ENCODE measurements at regions not wholly inside any gene's neighbourhood (a gene's known extent, or its start where the extent isn't known, plus 50 kb on each side); places are given as distances from the start of the nearest gene placed in this dataset.
"Not testable (repeated sequence)": the region's sequence is repeated elsewhere in the genome, so short reads cannot be mapped to it uniquely, and the experiment has no call there.

DNA sequence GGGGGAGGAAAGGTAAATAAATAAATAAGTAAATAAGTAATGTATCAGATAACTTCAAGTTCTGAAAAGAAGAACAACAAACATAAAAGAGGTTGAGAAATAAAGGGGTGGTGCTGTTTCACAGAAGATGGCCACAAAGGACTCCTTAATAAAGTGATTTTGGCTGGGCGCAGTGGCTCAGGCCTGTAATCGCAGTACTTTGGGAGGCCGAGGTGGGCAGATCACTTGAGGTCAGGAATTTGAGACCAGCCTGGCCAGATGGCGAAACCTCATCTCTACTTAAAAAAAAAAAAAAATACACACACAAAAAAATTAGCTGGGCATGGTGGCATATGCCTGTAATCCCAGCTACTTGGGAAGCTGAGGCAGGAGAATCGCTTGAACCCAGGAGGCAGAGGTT, 315.5 kb downstream of the MIAT start:
- H3K27ac Mint-ChIP-seq; H3K9me3 Mint-ChIP-seq (ENCODE audit: low read depth); H3K27me3 Mint-ChIP-seq; H3K4me3 Mint-ChIP-seq; H3K4me1 Mint-ChIP-seq (ENCODE audit: low read depth); H3K36me3 Mint-ChIP-seq: not testable (repeated sequence)

DNA sequence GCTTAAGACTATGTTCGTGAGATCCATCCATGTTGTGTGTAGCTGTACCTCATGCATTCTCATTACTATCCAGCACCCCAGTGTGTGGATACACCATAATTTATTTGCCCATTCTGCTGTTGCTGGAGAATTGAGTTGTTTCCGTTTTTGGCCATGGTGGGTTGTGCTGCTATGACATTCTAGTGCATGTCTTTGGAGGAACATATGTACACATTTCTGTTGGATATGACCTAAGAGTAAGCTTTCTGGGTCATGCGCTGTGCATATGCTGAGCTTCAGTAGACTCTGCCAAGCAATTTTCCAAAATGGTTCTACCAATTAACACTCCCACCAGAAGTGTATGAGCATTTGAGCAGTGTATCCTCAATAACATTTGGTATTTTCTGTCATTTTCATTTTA, 316.6 kb downstream of the MIAT start:
- H3K4me3 Mint-ChIP-seq: no peak overlapping the region

DNA sequence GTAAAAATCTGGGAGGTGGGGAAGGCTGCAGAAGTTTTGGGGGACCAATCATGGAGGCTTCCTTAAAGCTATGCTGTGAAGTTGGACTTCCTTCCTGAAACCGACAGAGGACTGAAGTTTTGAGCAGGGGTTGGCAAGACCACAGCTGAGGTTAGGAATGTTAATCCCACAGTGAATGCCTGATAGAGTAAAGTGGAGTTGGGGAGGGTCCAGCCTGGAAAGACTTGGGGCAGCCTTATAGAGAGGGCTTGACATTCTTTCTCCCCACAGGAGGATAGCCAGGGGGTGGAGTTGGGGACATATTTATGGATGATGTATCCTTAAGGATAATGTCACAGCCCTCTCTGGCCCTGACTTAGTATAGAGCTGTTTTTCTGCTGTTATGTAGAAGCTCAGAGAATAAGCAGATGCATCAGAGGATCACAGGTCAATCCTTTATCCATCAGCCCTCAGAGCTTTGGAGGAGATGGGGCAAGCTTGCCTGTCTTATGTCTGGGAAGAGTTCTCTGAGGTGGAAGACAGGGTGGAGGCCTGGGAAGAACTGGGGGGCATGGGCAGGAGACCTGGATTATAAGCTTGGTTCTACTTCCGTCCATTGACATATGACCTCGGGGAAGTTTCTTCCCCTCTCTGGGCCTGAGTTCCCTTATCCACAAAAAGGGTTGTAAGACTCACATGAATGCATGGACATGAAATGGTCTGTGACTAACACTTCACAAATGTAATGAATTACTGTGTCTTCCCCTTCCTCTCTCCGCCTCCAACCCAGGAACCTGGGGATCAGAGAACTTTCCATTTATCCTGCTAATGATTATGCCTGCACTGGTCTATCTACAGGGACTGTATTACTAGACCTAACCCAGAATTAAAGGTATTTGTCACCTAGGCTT, 317.8 kb downstream of the MIAT start:
- H3K36me3 Mint-ChIP-seq: peaks cover 2% of the 10 kb centered on the region
- peaks cover 4% of the 10 kb centered on the region for H3K27me3 Mint-ChIP-seq
- H3K9me3 Mint-ChIP-seq (ENCODE audit: low read depth): no peaks in the 10 kb centered on the region
- H3K27ac Mint-ChIP-seq: no peak overlapping the region
- no peaks in the 10 kb centered on the region for H3K4me1 Mint-ChIP-seq (ENCODE audit: low read depth)
- no peak overlapping the region for H3K4me3 Mint-ChIP-seq

More for the DNA sequence above, 316.6 kb downstream of the MIAT start:
- H3K27ac Mint-ChIP-seq: no peak overlapping the region
- no peaks in the 10 kb centered on the region for H3K4me1 Mint-ChIP-seq (ENCODE audit: low read depth)
- peaks cover 2% of the 10 kb centered on the region for H3K36me3 Mint-ChIP-seq
- peaks cover 6% of the 10 kb centered on the region for H3K27me3 Mint-ChIP-seq
- no peaks in the 10 kb centered on the region for H3K9me3 Mint-ChIP-seq (ENCODE audit: low read depth)

DNA sequence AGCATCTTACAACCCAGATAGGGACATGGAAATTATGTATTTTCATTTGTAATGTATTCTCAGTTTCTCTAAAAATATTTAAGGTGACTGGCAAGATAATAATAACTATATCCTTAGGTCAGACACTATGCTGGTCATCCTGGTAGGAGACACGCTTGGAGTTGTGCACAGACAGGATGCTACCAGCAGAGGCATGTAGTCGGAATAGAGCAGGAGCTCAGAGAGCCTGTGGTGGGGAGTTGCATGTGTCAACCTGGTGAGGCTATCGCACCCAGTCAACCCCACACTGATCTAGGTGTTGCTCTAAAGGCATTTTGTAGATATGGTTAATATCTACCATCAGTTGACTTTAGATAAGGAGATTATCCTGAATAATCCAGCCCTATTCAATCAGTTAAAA, 318.5 kb downstream of the MIAT start:
- peaks cover 4% of the 10 kb centered on the region for H3K27me3 Mint-ChIP-seq
- H3K4me1 Mint-ChIP-seq (ENCODE audit: low read depth): no peaks in the 10 kb centered on the region
- H3K27ac Mint-ChIP-seq: no peak overlapping the region
- H3K36me3 Mint-ChIP-seq: peaks cover 5% of the 10 kb centered on the region
- H3K9me3 Mint-ChIP-seq (ENCODE audit: low read depth): no peaks in the 10 kb centered on the region
- no peak overlapping the region for H3K4me3 Mint-ChIP-seq

DNA sequence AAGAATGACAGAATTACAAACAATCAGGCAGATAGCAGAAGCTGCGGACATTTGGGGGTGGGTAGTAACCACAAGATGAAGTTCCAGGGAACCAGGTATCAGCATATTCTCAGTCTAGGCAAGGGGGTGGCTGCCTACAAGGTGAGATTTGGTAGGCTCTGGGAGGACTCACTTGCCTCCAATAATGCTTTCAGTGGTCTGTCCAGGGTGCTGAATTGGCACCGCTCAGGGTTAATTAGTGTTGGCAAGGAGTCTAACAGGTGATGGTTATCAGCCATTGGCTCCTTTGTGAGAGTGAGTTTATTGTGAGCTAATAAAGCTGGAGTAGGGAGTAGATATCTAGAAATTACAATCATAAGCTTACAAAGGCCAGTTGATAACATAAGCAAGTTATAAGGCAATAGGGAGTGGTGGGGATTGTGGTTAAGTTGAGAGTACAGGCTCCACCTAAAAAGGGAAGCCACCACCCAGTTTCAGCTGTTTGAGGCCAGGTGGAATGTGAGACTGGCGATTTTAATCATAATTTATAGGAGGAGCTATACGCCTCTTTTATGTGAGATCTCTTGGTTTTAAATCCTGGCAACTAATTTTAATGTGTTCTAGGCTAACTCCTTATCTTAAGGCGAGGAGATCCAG, 320.5 kb downstream of the MIAT start:
- Mint-ChIP-seq H3K4me3 (no peak overlapping the region), H3K4me1 (ENCODE audit: low read depth) (no peaks in the 10 kb centered on the region), H3K27ac (no peak overlapping the region), H3K9me3 (ENCODE audit: low read depth) (no peaks in the 10 kb centered on the region), H3K27me3 (peaks cover 2% of the 10 kb centered on the region), H3K36me3 (peaks cover 6% of the 10 kb centered on the region)

DNA sequence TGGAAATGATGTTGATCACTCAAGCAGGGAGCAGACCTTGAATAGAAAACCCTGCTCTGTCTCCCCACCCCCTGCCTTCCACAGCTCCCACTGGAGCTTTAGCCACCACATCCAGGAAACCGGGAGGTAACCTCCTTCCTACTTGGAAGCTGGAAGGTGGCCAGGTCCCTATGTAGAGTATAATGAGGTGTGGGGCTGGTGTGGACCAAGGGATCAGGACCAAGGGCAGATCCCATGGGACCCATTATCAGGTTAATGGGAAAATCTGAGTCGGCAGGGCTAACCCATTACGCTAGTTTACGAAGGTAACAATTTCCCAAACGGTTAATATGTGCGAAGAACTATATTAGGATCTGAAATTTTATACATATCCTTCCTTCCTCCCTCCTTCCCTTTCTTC, 321.9 kb downstream of the MIAT start:
- H3K27me3 Mint-ChIP-seq: peaks cover 2% of the 10 kb centered on the region
- H3K27ac Mint-ChIP-seq: no peak overlapping the region
- peaks cover 6% of the 10 kb centered on the region for H3K36me3 Mint-ChIP-seq

DNA sequence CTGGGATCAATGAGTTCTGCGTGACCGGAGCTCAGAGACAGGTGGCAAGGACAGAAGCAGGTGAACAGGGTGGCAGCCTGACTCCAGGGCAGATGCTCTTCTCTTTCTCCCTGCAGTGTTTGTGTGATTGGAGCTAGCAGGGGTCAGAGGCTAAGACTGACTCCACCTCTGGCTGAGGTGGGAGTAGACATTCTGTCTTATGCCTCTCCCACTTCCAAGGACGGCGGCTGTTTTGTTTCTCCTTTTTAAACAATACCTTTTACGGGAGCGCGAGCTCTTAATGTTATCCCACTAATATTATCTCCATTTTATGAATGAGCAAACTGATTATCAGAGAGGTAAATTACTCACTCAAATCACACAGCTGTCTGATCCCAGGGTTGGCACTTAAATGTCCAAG, 323.7 kb downstream of the MIAT start:
- Mint-ChIP-seq H3K9me3 (ENCODE audit: low read depth) (no peaks in the 10 kb centered on the region), H3K4me3 (no peak overlapping the region), H3K36me3 (peaks cover 6% of the 10 kb centered on the region), H3K4me1 (ENCODE audit: low read depth) (no peaks in the 10 kb centered on the region), H3K27me3 (peaks cover 2% of the 10 kb centered on the region), H3K27ac (no peak overlapping the region)

More for the DNA sequence above, 321.9 kb downstream of the MIAT start:
- no peaks in the 10 kb centered on the region for H3K9me3 Mint-ChIP-seq (ENCODE audit: low read depth)
- no peak overlapping the region for H3K4me3 Mint-ChIP-seq
- no peaks in the 10 kb centered on the region for H3K4me1 Mint-ChIP-seq (ENCODE audit: low read depth)

DNA sequence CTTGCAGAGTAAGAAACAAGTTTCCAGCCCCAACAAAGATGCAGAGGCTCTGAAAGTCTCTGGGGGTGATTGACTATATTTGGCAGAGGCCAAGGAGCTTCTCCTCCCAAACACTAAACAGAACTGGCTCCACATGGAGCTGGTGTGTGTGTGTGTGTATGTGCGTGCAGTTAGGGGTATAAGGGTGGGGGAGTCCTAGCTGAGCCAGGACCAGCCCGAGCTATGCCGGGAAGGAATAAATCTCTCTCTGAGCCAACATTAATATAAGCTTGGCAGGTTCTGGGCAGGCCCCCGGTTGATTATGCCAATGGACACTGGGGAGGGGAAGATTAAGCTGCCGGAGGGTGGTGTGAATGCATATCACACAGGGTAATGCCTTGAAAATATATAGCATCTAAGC, 324.2 kb downstream of the MIAT start:
- Mint-ChIP-seq H3K36me3 (peaks cover 6% of the 10 kb centered on the region), H3K9me3 (ENCODE audit: low read depth) (no peaks in the 10 kb centered on the region), H3K27me3 (peaks cover 2% of the 10 kb centered on the region), H3K4me3 (no peak overlapping the region), H3K4me1 (ENCODE audit: low read depth) (no peaks in the 10 kb centered on the region), H3K27ac (no peak overlapping the region)

DNA sequence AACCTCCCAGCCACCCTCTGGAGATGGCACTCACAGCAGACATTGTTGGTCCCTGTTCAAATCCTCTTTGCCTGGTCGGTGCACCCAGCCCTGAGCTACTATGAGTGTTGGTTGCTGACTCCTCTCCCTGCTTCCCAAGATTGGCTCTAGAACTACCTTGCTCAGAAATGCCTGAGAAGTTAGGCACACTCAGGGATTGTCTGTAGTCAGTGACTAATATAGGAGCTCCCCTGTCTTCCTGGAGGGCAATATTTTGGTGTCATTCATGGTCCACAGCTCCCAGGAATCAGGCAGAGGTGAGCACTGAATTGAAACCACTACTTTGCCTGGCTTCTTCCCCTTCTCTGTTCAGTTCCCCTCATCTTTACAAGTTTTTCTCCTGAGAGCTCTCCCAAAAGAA, 325.9 kb downstream of the MIAT start:
- Mint-ChIP-seq H3K36me3 (peaks cover 4% of the 10 kb centered on the region), H3K4me3 (no peak overlapping the region), H3K9me3 (ENCODE audit: low read depth) (no peaks in the 10 kb centered on the region), H3K27me3 (peaks cover 2% of the 10 kb centered on the region), H3K27ac (no peak overlapping the region), H3K4me1 (ENCODE audit: low read depth) (no peaks in the 10 kb centered on the region)

DNA sequence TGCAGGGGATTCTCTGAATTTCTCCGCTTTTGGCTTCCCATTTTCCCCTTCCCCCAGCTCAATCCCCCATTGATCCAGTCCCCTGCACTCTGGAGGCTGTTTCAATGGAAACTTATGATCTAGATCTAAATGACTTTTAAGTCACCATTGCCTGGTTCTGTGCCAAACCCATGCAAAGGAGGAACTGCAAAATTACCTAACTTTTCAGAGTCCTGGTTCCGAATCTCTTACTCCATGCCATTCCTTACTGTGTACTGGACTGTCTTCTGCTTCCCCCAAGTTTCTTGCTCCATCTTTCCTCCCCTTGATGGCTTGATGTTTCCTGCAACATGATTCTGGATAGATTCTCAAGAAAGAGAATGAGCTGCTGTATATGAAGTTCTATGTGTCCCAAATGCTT, 327.8 kb downstream of the MIAT start:
- H3K9me3 Mint-ChIP-seq (ENCODE audit: low read depth): no peaks in the 10 kb centered on the region
- H3K36me3 Mint-ChIP-seq: peaks cover 4% of the 10 kb centered on the region
- H3K27ac Mint-ChIP-seq: no peak overlapping the region

DNA sequence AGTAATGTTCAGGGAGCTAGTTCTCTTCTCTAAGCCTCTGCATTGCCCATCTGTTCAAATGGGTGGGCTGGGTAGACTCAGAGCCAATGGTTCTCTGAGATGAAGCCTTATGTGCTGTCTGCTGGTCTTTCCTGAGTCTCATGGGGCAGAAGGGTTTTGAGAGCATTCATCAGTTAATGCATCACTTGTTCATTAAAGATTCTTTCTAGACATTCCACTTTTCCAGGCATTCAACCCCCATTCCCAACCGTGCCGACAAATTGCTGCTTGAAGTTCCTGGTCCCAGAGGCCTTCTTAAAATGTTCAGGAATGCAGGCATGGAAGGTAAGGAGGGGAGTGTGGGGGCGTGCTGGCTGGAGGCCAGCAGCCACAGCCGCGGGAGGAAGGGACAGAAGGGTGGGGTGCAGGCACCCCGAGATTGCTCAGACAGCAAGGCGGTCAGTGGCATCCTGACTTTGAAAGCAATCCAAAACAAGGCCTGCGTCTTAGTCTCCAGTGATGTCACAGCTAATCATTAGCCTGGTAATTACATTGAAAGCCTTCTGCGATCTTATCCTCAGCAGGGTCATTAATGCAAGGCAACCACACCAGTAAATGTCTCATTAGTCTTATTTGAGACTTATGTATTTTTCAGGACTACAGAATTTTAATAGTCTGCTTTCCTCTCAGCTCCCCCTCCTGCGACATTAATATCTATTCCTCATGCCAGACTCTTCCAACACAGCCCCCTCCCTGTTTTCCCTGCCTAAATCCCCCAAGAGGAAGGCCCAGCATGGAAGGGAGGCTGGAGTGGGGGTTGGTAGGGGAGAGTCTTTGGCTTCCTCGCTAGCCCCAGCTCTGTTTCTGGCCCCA, 328.8 kb downstream of the MIAT start:
- Mint-ChIP-seq H3K4me3 (no peak overlapping the region), H3K9me3 (ENCODE audit: low read depth) (no peaks in the 10 kb centered on the region), H3K36me3 (no peaks in the 10 kb centered on the region), H3K27me3 (peaks cover 2% of the 10 kb centered on the region), H3K27ac (no peak overlapping the region), H3K4me1 (ENCODE audit: low read depth) (no peaks in the 10 kb centered on the region)

More for the DNA sequence above, 327.8 kb downstream of the MIAT start:
- Mint-ChIP-seq H3K27me3 (peaks cover 2% of the 10 kb centered on the region), H3K4me1 (ENCODE audit: low read depth) (no peaks in the 10 kb centered on the region), H3K4me3 (no peak overlapping the region)

DNA sequence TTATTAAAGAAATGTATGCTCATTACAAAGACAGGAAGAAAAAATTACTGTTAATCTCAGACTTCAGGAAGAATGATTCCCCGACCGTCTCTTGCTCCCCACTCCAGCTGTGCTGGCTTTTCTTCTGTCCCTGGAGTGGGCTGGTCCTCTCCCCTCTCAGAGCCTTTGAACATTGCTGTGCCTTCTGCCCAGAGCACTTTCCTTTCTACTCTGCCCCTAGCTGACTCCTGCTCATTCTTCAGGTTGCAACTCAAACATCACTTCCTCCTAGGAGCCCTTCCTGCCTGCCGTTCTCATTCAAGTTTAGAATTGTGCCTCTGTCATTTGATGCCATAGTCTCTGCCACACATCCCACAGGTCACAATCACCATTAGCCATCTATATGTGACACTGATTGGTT, 329.5 kb downstream of the MIAT start:
- no peak overlapping the region for H3K27ac Mint-ChIP-seq
- peaks cover 2% of the 10 kb centered on the region for H3K27me3 Mint-ChIP-seq
- H3K4me3 Mint-ChIP-seq: no peak overlapping the region
- no peaks in the 10 kb centered on the region for H3K4me1 Mint-ChIP-seq (ENCODE audit: low read depth)
- no peaks in the 10 kb centered on the region for H3K36me3 Mint-ChIP-seq
- H3K9me3 Mint-ChIP-seq (ENCODE audit: low read depth): no peaks in the 10 kb centered on the region

DNA sequence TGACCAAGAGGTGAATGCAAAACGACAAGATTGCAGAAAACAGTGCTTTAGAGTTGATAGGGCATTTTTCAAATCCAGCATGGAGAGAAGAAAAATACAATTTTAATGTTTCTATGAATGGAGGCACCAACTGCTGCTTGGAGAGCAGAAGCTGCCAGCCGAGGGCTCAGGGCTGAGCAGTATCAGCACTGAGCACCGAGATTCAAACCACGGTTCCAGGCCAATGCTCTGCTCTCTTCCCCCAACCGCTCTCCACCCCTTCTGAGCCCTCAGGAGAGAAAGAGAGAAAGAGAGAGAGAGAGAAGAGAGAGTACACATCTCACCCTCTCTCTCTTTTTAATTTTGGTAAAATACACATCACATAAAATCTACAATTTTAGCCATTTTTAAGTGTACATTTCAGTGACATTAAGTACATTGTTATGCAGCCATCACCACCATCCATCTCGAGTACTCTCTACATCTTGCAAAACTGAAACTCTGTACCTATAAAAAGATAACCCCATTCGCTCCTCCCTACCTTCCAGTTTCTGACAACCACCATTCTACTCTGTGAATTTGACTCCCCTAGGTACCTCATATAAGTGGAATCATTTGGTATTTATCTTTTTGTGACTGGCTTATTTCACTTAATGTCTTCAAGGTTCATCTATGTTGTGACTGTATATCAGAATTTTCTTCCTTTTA, 333.3 kb downstream of the MIAT start:
- H3K4me1 Mint-ChIP-seq (ENCODE audit: low read depth): no peaks in the 10 kb centered on the region
- no peaks in the 10 kb centered on the region for H3K27me3 Mint-ChIP-seq
- no peaks in the 10 kb centered on the region for H3K9me3 Mint-ChIP-seq (ENCODE audit: low read depth)
- no peaks in the 10 kb centered on the region for H3K36me3 Mint-ChIP-seq
- H3K4me3 Mint-ChIP-seq: no peak overlapping the region
- no peak overlapping the region for H3K27ac Mint-ChIP-seq

DNA sequence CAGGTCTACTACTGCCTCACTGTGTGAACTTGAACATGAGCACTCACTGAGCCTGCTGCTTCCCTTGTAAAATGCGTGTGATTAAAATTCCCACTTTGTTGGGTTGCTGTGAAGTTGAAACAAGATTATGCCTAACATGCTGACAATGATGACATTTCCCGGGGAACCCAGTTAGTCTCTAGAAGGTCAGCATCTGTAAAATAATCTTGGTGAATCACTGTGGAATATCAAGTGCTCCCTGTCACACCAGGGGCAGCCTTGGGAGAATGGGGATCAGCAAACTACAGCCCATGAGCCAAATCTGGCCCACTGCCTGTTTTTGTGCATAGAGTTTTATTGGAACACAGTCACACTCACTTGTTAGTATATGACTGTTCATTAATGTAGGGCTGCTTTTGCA, 335.2 kb downstream of the MIAT start:
- Mint-ChIP-seq H3K4me1 (ENCODE audit: low read depth) (no peaks in the 10 kb centered on the region), H3K36me3 (no peaks in the 10 kb centered on the region), H3K4me3 (no peak overlapping the region), H3K9me3 (ENCODE audit: low read depth) (no peaks in the 10 kb centered on the region), H3K27me3 (no peaks in the 10 kb centered on the region), H3K27ac (no peak overlapping the region)
